ENCODE measurements at regions not wholly inside any gene's neighbourhood (a gene's known extent, or its start where the extent isn't known, plus 50 kb on each side); places are given as distances from the start of the nearest gene placed in this dataset.
"Not testable (repeated sequence)": the region's sequence is repeated elsewhere in the genome, so short reads cannot be mapped to it uniquely, and the experiment has no call there.

DNA sequence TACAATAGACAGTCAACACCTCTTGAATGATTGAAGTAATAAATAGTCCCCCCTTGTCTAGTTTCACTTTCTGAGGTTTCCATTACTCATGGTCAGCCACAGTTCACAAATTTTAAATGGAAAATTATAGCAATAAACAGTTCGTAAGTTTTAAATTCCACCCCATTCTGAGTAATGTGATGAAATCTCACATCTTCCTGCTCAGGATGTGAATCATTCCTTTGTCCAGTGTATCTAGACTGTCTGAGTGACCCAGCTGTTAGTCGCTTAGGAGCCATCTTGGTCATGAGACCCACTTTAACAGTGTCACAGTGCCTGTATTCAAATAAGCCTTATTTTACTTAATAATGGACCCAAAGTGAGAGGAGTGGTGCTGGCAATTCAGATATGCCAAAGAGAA, 311.6 kb upstream of the PRR16 start:
- ATAC-seq: peak; percentile 65

DNA sequence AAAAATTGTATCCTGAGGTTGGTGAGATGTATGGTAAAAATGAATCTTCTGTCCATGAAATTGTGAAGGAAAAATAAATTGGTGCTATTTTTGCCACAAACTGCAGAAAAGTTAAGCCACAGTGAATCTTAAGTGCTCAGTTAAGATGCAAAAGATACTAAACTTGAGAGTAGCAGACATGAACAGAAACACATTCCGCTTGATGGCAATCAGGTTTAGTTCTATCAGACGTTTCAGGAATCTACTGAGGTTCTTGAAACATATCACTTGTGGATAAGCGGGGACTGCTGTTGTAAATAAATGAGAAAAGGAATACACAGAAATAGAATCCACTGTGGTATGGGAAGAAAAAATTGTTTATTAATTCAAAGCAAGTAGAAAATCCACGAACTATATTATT, 311.2 kb upstream of the PRR16 start:
- no peak for ATAC-seq

DNA sequence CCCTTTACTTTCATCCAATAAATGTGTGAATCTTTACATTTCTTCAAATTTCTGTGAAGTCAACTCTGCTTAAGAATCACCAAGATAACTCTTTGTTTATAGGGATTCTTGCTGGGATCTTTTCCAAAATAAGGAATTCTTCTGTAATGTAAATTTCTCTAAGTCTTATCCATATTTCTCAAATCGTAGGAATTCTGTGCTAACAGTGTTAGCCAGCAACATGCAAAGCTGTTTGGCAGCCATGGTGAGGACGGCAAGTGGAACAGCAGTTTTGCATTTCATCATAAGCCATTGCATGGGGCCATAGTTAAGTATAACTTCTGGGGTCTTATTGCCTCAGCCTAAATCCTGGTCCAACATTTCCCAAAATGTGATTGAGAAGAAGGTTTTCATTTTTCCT, 310.5 kb upstream of the PRR16 start:
- ATAC-seq: no peak

DNA sequence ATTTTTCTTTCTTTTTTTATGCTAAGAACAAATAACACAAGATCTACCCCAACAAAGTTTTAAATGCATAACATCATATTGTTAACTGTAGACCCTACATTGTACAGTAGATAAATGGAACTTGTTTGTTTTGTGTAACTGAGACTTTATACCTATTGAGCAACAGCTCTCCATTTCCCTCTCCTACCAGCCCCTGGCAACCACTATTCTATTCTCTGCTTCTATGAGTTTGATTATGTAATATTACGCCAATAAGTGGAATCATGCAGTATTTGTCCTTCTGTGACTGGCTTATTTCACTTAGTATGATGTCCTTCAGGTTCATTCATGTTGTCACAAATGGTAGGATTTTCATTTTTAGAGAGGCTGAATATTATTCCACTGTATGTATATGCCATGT, 308.2 kb upstream of the PRR16 start:
- ATAC-seq: no peak

DNA sequence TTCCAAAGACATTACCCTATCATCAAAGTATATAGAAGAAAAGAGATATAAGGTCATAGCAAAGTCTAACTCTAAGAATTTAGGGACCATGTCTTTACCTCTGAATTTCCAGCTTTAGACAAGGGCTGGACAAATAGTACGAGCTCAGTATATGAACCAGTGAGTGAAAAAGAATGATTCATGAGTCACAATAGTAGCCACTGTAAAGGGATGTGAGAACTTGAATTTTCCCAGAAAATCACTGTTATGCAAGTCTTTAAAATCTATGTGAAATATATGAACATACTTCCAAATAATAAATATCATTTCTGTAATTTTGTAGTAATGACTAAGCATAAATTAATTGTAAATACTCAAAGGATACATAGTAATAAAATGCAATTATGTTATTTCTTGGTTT, 305.9 kb upstream of the PRR16 start:
- no peak for ATAC-seq

DNA sequence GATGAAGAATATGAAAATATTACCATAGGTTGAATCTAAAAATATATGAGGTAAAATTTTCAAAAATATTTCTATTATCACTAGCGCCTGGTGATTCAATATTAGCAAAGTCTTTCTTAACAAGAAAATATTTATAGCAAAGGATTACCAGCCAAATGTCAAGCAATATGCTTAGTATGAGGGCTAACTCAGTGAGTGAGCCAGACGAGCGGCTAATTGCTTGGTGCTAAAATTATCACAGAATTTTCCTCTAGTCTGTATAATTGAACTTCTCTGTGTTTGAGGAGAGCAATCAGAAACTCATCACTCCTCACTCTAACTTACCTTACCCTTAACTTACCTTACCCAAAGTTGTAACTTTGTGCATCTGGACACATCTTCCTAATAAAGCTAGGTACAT, 304.9 kb upstream of the PRR16 start:
- ATAC-seq: no peak

DNA sequence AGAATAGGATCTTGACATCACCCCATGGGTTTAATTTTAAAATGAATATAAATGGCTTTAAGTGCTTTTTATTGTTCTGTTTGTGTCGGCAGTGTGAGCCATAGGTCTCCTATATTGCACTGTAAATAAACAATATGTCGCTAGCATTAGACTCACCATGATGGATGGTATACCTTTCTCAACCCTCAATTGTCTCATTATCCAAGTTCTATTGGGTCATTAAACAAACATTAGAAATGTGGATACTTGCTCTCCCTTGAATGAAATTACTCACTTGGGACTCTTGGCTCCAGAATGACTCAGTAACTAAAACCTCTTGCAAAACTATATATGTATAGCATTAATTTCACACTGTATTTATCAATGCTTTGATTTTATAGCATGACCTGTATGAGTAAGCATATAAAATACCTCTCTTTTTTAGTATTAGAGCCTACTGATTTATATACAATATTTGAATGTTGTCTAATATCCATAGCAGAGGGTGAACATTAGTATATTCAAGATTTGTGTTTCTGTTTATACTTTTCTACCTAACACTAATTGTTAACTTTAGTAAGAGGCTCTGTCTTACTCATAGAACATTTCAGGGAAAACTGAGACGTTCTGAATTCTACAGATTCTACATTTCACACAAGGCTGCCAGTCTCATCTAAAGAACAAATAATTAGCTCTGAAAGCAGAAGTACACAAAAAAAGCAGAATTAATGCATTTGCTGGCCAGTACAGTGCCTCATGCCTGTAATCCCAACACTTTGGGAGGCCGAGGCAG, 303.8 kb upstream of the PRR16 start:
- peak; percentile 98 for ATAC-seq

DNA sequence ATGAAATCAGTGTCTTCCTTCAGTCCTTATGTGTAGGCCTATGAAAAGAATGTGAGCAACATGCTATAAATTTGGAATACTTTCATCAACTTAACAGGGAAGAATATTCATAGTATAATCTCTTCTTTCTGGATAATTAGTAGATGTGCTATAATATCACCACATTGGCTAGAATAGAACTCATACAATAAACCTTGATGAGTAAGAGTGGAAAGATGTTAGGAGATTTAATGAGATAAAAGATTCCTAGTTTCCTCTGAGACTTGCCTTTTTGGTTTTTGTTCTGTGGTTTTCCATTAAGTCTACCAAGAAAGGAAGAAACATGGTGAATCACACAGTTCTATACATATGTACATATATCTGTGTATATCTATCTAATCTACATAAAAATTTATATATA, 301.8 kb upstream of the PRR16 start:
- ATAC-seq: no peak

DNA sequence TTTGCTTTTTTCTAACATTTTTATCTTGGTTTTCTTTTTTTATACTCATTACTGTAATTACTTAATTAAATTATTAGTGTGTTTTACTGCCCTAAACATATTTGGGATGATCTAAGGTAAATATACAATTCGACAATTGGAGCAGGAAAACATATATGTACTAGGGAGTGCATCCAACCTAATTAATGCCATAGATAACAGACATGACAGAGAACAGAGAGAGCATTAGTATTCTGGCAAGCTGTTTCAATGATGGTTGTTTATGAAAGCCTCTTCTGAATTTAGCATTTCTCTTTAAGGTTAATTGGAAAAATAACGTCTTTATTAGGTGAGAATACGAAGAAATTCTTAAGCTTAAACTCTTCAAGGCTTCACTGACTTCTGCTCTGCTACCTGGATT, 300.1 kb upstream of the PRR16 start:
- ATAC-seq: no peak

DNA sequence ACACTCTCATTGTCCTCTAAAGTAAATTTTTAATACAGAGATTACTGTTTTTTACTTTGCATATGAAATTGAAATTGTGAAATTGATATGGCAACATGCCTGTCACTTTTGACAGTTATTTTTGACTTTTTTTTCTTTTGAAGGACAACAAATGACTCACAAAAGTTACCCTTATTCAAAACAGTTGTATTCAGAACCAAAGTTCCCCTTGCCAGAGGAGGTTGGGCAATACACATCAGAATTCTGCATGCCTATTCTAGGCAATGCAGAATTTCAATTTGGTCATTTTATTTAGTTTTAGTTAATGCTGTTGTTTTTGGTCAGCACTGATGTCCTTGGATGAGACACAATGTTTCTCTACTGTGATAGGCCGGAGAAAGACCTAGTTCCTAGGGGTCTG, 299.1 kb upstream of the PRR16 start:
- no peak for ATAC-seq

DNA sequence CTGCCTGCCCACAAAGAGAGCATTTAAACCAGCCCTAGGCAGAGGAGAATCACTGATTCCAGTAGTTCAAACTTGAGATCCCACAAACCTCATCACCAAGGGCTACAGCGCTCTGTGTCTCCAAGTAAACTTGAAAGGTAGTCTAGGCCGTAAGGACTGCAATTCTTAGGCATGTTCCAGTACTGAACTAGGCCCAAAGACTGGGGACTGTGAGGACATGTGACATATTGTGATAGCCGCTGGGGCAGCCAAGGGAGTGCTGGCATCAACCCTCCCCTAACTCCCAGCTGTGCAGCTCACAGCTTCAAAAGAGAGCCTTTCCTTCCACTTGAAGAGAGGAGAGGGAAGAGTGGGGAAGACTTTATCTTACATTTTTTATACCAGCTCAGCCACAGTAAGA, 291.0 kb upstream of the PRR16 start:
- no peak for ATAC-seq

DNA sequence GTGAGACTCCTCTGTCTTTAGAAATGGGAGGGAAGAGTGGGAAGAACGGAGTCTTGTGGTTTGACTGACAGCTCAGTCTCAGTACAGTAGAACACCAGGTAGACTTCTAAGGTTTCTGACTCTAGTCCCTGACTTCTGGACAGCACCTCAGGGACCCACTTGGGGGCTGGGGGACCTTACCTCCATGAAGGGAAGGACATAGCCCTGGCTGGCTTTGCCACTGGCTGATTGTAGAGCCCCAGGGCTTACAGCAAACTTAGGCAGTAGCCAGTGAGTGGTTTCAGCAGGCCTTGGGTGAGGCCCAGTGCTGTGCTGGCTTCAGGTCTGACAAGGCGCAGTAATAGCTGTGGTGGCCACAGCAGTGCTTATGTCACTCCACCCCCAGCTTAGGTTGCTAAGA, 290.0 kb upstream of the PRR16 start:
- ATAC-seq: no peak

DNA sequence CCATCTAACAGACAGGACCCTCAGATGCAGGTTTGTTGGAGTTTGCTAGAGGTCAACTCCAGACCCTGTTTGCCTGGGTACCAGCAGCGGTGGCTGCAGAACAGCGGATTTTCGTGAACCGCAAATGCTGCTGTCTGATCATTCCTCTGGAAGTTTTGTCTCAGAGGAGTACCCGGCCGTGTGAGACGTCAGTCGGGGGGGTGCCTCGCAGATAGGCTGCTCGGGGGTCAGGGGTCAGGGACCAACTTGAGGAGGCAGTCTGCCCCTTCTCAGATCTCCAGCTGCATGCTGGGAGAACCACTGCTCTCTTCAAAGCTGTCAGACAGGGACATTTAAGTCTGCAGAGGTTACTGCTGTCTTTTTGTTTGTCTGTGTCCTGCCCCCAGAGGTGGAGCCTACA, 282.9 kb upstream of the PRR16 start:
- ATAC-seq: not testable (repeated sequence)

DNA sequence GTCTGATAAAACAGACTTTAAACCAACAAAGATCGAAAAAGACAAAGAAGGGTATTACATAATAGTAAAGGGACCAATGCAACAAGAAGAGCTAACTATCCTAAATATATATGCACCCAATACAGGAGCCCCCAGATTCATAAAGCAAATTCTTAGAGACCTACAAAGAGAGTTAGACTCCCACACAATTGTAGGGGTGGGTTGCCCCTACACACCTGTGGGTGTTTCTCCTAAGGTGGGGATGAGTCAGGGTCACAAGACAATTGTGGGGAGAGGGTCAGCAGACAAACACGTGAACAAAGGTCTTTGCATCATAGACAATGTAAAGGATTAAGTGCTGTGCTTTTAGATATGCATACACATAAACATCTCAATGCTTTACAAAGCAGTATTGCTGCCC, 269.4 kb upstream of the PRR16 start:
- not testable (repeated sequence) for ATAC-seq

DNA sequence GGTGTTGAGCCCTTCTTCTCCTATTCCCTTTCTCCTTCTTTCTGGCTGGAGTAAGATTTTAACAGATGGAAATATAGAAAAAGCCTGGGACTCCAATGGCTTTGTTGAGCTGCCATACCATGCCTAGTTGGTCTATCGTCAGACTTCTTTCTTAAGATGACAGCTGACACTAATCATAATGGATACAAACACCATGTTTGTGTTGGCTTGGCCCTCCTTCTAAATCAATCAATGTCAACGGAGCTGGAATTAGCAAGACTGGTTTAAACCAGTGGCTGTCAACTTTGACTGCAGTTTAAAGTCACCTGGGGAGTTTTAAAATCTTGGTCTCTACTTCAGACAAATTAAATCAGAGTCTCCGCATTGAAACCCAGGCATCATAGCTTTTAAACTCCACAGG, 264.5 kb upstream of the PRR16 start:
- no peak for ATAC-seq

DNA sequence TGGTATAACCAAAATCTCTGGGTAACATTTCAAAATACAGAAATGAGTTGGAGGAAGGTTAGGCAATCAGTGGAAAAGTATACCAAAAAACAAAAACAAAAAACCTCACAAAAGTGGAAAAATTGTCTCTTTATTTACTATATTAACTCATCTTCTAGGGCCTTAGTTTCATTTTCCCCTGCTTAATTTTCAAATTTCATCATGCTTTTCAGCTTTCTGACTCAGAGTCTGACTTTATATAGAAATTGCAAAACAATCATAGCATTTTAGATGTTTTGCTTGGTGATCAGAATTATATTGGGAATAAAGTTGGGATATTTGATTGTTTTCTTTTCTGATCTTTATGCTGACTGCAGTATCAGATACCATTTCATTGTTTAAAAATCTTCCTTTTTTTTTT, 257.0 kb upstream of the PRR16 start:
- no peak for ATAC-seq

DNA sequence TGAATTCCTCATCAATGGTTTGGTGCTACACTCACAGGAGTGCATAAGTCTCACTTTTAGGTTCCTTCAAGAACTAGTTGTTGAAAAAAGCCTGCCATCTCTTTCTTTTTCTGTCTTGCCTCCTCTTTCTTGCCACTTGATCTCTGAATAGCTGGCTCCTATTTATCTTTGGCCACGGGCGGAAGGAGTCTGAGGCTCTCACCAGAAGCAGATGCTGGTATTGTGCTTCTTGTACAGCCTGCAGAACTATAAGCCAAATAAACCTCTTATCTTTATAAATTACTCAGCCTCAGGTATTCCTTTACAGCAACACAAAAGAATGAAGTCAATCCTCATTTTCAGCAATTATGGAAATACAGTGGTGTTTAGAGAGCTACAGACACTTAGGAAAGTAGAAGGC, 247.1 kb upstream of the PRR16 start:
- ATAC-seq: no peak

DNA sequence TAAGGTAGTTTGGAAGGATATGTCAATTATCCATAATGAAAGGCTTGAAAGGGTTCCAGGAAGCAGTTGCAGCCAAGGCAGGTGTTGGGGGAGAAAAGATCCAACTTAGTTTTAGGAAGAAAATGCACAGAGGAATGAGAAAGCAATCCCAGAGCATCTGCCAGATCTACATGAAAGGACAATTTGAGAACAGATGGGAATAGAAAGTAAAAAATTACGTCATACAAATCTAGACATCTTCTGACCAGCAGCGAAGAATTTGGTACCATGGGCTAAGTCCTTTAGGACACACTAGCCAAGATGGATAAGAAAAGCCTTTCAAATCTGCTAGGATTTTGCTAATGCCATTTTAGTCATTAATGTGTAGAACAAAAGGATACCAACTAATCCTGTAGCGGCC, 244.1 kb upstream of the PRR16 start:
- ATAC-seq: no peak

DNA sequence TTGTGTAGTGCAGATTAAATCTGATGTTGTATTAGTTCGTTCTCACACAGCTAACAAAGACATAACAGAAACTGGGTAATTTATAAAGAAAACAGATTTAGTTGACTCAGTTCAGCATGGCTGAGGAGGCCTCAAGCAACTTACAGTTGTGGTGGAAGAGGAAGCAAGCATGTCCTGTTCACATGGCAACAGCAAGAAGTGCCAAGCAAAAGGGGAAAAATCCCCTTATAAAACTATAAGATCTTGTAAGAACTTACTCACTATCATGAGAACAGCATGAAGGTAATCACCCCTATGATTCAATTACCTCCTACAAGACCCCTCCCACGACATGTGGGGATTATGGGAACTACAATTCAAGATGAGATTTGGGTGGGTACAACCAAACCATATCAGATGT, 238.6 kb upstream of the PRR16 start:
- ATAC-seq: no peak

DNA sequence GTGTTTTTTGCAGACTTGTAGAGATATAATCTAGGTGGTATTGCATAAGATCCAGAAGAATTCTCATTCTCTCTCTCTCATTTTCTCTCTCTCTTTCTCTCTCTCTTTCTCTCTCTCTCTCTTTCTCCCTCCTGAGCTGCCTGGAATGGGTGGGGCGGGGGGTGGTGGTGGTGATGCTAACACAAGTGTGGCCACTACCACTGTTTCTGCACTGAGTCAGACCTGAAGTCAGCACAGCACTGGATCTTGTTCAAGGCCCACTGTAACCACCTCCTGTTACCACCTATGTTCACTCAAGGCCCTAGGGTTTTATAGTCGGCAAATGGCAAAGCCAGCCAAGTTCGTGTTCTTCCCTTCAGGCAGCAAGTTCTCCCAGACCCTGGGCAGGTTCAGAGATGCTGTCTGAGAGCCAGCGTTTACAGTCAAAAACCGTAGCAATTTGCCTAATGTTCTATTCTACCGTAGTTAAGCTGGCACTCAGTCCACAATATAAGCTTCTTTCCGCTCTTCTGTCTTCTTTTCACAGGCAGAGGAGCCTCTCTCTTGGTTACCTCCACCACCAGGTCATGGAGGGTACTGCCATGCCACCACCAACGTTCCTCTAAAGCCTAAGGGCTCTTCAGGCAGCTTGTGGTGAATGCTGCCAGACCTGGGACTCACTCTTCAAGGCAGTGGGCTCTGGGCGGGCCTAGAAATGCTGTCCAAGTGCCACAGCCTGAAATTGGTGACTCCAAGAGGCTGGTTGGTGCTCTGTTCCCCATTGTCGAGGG, 235.7 kb upstream of the PRR16 start:
- ATAC-seq: no peak

DNA sequence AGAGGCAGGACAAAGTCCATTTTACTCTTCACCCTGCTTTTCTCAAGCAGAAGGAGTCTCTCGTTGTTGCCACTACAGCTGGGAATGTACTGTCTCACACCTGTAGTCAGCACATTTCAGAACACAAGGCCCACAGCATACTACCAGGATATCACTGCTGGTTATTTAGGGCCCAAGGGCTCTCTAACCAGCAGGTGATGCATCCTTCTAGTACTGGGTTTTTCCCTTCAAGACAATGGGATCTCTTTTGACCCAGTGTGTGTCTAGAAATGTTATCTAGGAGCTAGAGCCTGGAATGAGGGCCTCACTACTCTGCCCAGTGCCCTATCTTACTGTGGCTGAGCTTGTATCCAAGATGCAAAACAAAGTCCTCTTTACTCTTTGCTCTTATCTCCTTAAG, 235.1 kb upstream of the PRR16 start:
- ATAC-seq: no peak

DNA sequence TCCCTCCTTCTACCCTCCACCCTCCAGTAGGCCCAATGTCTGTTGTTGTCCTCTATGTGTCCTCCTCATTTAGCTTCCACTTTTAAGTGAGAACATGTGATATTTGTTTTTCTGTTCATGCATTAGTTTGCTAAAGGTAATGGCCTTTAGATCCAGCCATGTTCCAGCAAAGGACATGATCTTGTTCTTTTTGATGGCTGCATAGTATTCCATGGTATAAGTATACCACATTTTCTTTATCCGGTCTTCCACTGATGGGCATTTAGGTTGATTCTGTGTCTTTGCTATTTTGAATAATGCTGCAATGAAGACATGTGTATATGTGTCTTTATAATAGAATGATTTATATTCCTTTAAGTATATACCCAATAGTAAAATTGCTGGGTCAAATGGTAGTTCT, 232.5 kb upstream of the PRR16 start:
- ATAC-seq: no peak

DNA sequence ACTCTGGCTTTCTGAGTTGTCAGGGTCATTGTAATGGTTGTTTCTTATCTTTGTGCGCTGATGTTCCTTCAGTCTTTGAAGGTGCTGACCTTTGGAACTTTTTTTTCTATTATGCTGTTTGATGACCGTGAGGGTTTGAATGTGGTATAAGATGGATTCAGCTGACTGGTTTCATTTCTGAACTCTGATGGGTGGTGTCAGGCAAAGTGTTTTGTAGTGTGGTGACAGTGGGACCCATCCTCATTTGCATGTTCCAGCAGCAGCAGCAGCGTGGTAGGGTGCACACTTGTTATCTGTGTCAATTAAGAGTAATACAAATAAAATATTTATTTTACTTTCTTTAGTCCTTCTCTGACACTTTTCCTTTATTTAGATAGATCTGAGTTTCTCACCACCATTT, 227.7 kb upstream of the PRR16 start:
- ATAC-seq: no peak

DNA sequence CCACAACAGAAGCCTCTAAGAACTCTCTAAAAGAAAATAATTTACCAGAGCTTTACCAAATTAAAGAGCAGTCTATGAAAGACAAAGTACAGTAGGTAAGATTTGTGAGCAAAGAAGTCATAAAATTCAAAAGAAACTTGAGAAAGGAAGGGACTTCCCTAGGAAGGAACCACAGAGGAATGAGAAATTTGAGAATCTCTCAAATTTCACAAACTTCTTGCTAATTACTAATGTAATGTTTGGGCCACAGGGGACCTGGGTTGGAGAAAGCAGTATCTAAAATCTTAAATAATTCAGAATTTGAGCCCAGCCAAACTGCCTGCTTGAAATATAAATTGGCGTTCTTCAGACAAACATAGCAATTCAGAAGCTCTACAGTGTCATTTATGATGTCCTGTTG, 225.0 kb upstream of the PRR16 start:
- no peak for ATAC-seq

DNA sequence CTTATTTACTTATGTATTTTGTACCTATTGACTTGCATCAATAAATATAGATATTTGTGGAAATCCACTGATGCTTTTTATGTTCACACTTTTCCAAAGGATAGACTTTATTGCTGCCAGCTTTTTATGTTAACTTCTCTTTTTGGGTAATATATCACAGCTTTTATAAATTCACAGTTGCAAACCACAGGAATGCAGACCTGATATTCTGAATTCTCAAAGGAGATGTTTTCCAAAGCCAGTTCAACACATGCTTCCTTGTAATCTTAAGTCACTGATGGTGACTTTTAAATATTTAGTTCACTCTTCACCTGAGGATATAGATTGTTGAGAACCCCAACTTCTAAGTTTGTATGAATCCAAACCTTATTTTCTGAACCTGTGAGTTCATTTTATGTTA, 223.4 kb upstream of the PRR16 start:
- ATAC-seq: no peak

Measured in esophagus mucosa (tissue), 1 donor.